NT2/D1 (cell line): ENCODE measurements at regions not wholly inside any gene's neighbourhood (a gene's known extent, or its start where the extent isn't known, plus 50 kb on each side); places are given as distances from the start of the nearest gene placed in this dataset.

Source experiments
- SUZ12 ChIP-seq: IDR thresholded peaks from 2 replicates; pipeline ENCODE4 v1.6.1; 2011; ENCODE audit not compliant: insufficient read length, insufficient read depth; ENCODE audit errors: extremely low read depth
- YY1 ChIP-seq: IDR thresholded peaks from 2 replicates; pipeline ENCODE4 v1.6.1; 2011; ENCODE audit not compliant: insufficient read length, insufficient read depth
- ZNF274 ChIP-seq: IDR thresholded peaks from 2 replicates; pipeline ENCODE4 v1.6.1; 2011; ENCODE audit warnings: mild to moderate bottlenecking, low read depth, low read length

GRCh38 chr7:1372671-1373379, 86.4 kb downstream of the MICALL2 start:
- TF ChIP-seq YY1: no peak
- TF ChIP-seq SUZ12: no peak
- no peak for TF ChIP-seq ZNF274
